GM12892 (cell line): ENCODE measurements at regions not wholly inside any gene's neighbourhood (a gene's known extent, or its start where the extent isn't known, plus 50 kb on each side); places are given as distances from the start of the nearest gene placed in this dataset.

Experiments used
- DNase-seq: peaks from one replicate; pipeline ENCODE4 v3.0.0; 2011; ENCODE audit not compliant: insufficient read length
- FAIRE-seq: peaks from 2 replicates; lab custom pipeline; 2011; peaks lifted over from hg19 to GRCh38; lab: Jason Lieb, UNC
- POLR2A ChIP-seq: IDR thresholded peaks from 2 replicates; pipeline ENCODE4 v1.6.1; 2011; ENCODE audit warnings: low read depth, low read length, control low read depth
- POLR2AphosphoS5 ChIP-seq: IDR thresholded peaks from 2 replicates; pipeline ENCODE4 v1.6.1; 2011; ENCODE audit warnings: low read depth, low read length, control low read depth
- TAF1 ChIP-seq: IDR thresholded peaks from 2 replicates; pipeline ENCODE4 v1.6.1; 2011; ENCODE audit warnings: low read depth, mild to moderate bottlenecking, control low read depth, low read length, borderline replicate concordance

GRCh38 chr6:125507987-125508655, 206.4 kb upstream of the HDDC2 start:
- TF ChIP-seq POLR2A (no peak), TAF1 (no peak), POLR2AphosphoS5 (no peak)
- no peak for DNase-seq
- FAIRE-seq: no peak

GRCh38 chr6:125508793-125509192, 207.0 kb upstream of the HDDC2 start:
- no peak for TF ChIP-seq POLR2A
- TF ChIP-seq POLR2AphosphoS5: no peak
- TF ChIP-seq TAF1: no peak
- FAIRE-seq (no peak), DNase-seq (no peak)

DNA sequence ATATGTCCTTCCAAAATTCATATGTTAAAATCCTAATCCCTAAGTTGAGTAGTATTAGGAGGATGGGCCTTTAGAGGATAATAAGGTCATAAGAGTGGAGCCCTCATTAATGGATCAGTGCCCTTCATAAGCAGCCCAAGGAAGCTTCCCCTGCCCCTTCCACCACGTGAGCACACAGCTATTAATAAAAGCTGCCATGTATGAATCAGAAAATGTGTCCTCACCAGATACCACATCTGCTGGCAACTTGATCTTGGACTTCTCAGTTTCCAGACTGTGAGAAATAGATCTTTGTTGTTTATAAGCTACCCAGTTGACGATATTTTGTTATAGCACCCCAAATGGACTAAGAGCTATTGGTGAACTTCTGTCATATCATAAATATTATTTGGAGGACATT, 207.7 kb upstream of the HDDC2 start:
- DNase-seq: no peak
- TF ChIP-seq POLR2AphosphoS5: no peak
- no peak for TF ChIP-seq POLR2A
- no peak for TF ChIP-seq TAF1
- FAIRE-seq: no peak

- DNase-seq (no peak), FAIRE-seq (no peak)
- no peak for TF ChIP-seq POLR2AphosphoS5
- TF ChIP-seq POLR2A: no peak
- no peak for TF ChIP-seq TAF1
Observed at GRCh38 chr6:125510405-125510804, 208.6 kb upstream of the HDDC2 start.

DNA sequence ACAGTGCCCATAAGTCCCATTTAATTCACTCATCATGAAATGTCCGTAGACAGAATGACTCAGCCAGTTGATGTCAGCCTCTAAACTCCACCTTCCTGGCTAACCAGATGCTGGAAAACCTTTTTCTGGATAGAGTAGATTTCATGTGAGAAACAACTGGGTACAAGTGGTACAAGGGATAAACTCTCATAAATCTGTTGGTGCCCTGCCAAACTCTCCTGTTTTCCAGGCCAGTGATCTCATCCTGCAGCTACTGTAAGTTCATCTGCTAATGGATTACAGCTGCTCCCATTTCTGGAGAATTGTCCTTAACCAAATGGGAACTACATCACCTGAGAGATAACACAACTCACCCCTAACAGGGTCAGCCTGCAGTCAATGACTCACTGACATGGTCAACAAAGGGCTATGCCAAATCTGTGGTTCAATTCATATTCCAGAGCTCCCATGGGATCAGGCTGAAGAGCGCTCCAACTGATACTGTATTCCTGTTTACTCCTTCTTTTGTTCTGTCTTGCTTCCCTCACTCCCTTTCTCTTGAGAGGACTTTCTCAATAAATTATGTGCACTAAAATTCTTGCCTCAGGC, 210.1 kb upstream of the HDDC2 start:
- DNase-seq: no peak
- FAIRE-seq: no peak

GRCh38 chr6:125512621-125513020, 210.9 kb upstream of the HDDC2 start:
- DNase-seq (no peak), FAIRE-seq (no peak)
- TF ChIP-seq TAF1: no peak
- TF ChIP-seq POLR2AphosphoS5: no peak
- TF ChIP-seq POLR2A: no peak

More for the DNA sequence above, 210.1 kb upstream of the HDDC2 start:
- TF ChIP-seq TAF1 (no peak), POLR2AphosphoS5 (no peak), POLR2A (no peak)

DNA sequence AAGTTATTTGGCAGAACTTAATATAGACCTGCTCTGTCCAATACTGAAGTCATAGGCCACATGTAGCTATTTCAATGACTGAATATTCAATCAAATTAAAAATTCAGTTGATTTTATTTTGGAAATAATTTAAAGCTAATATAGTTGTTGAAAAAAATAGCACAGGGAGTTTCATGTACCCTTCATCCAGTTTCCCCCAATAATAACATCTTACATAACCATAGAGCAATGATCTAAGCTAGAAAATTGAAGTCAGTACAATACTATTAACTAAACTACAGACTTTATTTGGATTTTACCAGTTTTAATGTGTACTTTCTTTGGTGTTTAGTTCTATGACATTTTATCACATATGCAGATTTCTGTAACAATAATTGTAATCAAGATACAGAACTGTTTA, 212.2 kb upstream of the HDDC2 start:
- FAIRE-seq (no peak), DNase-seq (no peak)
- no peak for TF ChIP-seq TAF1
- no peak for TF ChIP-seq POLR2AphosphoS5
- no peak for TF ChIP-seq POLR2A

DNA sequence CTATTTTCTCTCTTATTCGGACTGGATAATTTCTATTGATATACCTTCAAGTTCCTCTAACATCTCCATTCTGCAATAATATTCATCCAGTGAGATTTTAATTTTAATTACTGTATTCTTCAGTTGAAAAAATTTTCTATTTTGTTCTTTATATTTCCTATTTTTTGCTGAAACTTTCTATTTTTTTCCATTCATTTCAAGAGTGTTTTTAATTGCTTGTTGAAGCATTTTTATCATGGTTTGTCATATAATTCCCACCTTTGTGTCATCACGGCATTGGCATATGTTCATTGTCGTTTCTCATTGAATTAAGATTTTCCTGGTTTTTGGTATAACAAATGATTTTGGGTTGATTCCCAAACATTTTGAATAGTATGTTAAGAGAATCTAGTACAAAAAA, 214.9 kb upstream of the HDDC2 start:
- DNase-seq: no peak
- TF ChIP-seq POLR2AphosphoS5 (no peak), POLR2A (no peak), TAF1 (no peak)
- FAIRE-seq: no peak

- DNase-seq (no peak), FAIRE-seq (no peak)
- no peak for TF ChIP-seq TAF1
- TF ChIP-seq POLR2AphosphoS5: no peak
- TF ChIP-seq POLR2A: no peak
Observed at GRCh38 chr6:125519367-125519766, 217.6 kb upstream of the HDDC2 start.

DNA sequence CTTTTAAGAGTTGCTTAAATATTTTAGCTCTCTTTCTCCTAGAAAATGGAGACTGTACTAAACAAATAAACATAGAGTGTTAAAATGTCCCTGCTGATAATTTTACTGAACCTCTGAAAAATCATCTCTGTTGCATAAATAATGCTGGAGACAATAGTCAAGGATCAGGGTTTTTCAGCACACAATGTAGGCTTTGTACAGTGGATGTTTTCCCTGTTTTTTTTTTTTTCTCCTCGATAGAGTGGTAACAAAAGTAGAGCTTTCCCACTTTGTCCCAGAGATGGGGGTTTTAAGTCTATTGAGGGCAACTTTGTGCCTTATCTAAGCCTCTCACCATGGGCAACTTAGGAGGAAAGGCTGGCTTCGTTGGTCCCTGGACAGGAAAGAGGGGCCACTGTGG, 222.6 kb upstream of the HDDC2 start:
- no peak for TF ChIP-seq POLR2A
- no peak for TF ChIP-seq POLR2AphosphoS5
- TF ChIP-seq TAF1: no peak
- FAIRE-seq (no peak), DNase-seq (no peak)

DNA sequence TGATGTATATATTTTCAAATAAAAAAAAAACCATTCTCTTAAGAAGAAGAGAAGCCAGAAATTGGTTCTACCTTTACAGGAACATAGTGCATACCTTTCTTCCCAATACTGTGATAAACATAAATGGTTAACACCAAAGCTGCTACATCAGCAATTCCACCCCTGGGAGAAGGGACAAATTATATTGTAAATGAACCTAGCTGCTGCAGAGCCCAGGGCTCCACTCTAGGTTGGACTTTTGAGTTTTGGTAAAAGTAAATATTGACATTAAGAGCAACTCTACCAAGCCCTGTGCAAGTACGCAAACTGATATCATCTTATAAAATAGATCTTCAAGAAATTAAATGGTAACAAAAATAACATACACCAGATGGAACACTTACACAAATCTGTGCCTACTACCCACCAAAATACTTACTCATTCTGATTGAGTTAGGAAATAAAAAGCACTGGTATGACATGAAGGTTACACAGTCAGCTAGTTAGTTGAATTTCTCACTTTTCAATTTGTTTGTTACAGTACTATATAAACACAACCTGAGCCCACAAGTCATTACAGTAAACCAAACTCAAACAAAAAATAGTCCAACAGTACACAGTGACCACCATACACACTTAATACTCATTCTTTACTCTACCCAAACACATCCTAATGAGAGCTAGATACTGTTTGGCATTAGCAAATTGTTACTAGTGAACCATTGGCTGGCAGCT, 223.3 kb upstream of the HEY2 start:
- FAIRE-seq (no peak), DNase-seq (no peak)
- no peak for TF ChIP-seq POLR2AphosphoS5

DNA sequence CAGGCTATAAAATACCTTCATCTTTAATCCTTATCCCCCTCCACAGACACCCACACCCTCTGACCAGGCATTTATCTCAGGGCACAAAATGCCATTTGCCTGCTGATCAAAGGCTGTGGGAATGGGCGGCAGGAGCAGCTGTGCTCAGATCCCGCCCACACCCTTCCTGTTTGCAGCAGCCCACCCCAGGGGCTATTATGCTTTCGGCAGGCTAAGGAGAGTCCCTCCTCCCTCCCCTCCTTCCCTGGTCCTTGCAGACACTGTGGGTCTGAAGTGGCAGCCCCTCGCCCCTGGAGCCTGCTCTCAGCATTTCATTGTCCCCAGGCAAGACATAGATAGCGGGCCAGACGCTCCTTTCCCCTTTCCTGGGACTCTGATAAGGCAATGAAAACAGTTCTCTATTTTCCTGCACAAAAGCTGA, 220.8 kb upstream of the HEY2 start:
- TF ChIP-seq POLR2AphosphoS5: no peak
- no peak for TF ChIP-seq POLR2A
- TF ChIP-seq TAF1: no peak
- DNase-seq (no peak), FAIRE-seq (no peak)
